BLaER1 (cell line): ENCODE measurements at regions not wholly inside any gene's neighbourhood (a gene's known extent, or its start where the extent isn't known, plus 50 kb on each side); places are given as distances from the start of the nearest gene placed in this dataset.
"Not testable (repeated sequence)": the region's sequence is repeated elsewhere in the genome, so short reads cannot be mapped to it uniquely, and the experiment has no call there.

Experiments used
- H3K27ac ChIP-seq: shearing (Covaris generic); formaldehyde crosslinking; 2 replicates; pipeline ENCODE4 v1.8.1; 2022
- H3K27me3 ChIP-seq: shearing (Covaris generic); formaldehyde crosslinking; 2 replicates; pipeline ENCODE4 v1.8.1; 2022
- H3K36me3 ChIP-seq: shearing (Covaris generic); formaldehyde crosslinking; 2 replicates; pipeline ENCODE4 v1.8.1; 2022
- H3K4me1 ChIP-seq: shearing (Covaris generic); formaldehyde crosslinking; 2 replicates; pipeline ENCODE4 v1.8.1; 2022
- H3K4me2 ChIP-seq: shearing (Covaris generic); formaldehyde crosslinking; 2 replicates; pipeline ENCODE4 v1.8.1; 2022
- H3K4me3 ChIP-seq: shearing (Covaris generic); formaldehyde crosslinking; 2 replicates; pipeline ENCODE4 v1.8.1; 2022
- H3K9ac ChIP-seq: shearing (Covaris generic); formaldehyde crosslinking; 2 replicates; pipeline ENCODE4 v1.8.1; 2022
- H3K9me3 ChIP-seq: shearing (Covaris generic); formaldehyde crosslinking; 2 replicates; pipeline ENCODE4 v1.8.1; 2022
- H4K20me1 ChIP-seq: shearing (Covaris generic); formaldehyde crosslinking; 2 replicates; pipeline ENCODE4 v1.8.1; 2022
- Cebpa-rat ChIP-seq: shearing (Covaris generic); IDR thresholded peaks from 2 replicates; pipeline ENCODE4 v1.8.1; 2022

DNA sequence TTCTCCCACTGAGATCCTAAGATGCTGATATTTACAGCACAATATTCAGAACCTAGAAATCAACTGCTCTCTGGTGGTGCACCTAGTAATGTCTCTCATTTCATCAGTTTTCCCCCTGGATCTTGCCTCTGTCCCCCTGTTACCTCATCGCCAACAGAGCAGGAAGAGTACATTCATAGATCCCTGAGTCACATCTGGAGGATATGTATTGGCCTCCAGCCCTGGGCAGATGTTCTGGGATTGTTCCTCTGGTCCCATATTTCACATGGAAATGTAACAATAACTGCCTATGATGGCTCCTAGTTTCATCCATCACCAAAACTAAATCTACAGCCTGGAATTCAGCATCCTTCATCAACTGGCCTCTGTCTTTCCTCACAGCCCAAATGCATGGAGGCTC lies 278.8 kb upstream of the SLC14A2 start:
- TF ChIP-seq Cebpa-rat: no peak
- no peaks in the 10 kb centered on the region for H3K27me3 ChIP-seq

GRCh38 chr18:45337477-45337876 lies 277.8 kb upstream of the SLC14A2 start:
- Histone ChIP-seq H3K4me2 (no peak overlapping the region), H3K27me3 (no peaks in the 10 kb centered on the region), H3K4me3 (no peak overlapping the region), H3K27ac (no peak overlapping the region), H4K20me1 (no peaks in the 10 kb centered on the region), H3K9me3 (no peaks in the 10 kb centered on the region), H3K4me1 (peaks cover 5% of the 10 kb centered on the region; the same call in 1 of the 2 replicates), H3K9ac (no peak overlapping the region), H3K36me3 (no peaks in the 10 kb centered on the region)
- no peak for TF ChIP-seq Cebpa-rat

More for the DNA sequence above, 278.8 kb upstream of the SLC14A2 start:
- Histone ChIP-seq H3K4me2 (no peak overlapping the region), H3K4me3 (no peak overlapping the region), H3K27ac (no peak overlapping the region), H3K9me3 (no peaks in the 10 kb centered on the region), H3K36me3 (no peaks in the 10 kb centered on the region), H3K9ac (no peak overlapping the region), H3K4me1 (peaks cover 5% of the 10 kb centered on the region; the same call in 1 of the 2 replicates), H4K20me1 (no peaks in the 10 kb centered on the region)

DNA sequence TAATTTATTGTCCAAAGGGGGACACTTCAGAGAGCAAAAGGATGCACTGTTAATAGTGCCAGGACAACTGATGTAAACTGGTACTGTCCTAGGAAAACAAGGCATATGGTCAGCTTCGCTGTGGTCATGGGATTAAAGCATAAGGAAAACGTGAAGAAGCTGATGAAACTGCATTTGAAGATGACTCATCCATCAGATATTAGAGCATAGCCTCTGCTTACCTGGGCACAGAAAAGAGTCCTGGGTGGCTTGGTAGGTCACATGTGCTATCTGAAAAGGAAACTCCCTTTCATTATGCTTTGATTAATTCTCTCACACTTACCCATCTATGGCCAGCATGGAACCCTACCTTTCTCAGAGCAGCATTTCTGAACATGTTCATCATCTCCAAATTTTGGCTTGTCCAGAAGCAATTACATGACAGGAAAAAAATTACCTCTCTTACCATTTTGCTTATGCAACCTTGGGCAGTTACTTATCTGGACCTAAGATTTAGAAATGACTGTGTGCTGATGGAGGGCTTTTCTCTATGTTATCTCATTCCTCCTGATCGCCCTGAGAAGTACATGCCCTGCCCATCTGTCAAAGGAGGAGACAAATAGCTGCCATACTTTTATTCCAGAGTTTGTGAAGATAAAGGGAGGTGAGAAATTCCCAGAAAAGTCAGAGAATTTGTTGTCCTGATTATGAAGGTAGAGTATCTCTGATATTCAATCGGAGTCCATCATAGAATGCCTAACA lies 275.3 kb upstream of the SLC14A2 start:
- Histone ChIP-seq H3K4me3 (no peak overlapping the region), H3K9me3 (no peaks in the 10 kb centered on the region), H3K4me1 (no peaks in the 10 kb centered on the region), H4K20me1 (no peaks in the 10 kb centered on the region), H3K27me3 (no peaks in the 10 kb centered on the region), H3K4me2 (no peak overlapping the region), H3K36me3 (no peaks in the 10 kb centered on the region), H3K27ac (no peak overlapping the region), H3K9ac (no peak overlapping the region)
- TF ChIP-seq Cebpa-rat: no peak

DNA sequence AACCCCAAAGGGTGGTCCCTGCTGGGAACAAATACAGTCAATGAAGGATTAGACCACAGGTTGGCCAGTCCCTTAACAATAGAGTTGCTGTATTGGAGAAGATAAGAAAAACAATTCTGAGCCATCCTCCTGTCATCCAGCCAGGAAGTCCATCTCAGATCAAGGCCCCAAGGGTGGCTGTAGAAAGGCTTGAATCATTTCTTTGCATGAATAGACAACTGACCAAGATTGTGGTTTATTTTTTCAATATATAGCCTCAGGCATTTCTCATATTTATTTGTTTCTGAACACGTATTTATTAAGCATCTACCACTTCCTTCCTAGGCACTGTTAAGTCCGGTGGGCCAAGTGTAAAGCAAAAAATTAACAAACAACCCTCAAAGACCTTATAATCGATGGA lies 274.4 kb upstream of the SLC14A2 start:
- H3K4me1 ChIP-seq: no peaks in the 10 kb centered on the region
- no peaks in the 10 kb centered on the region for H3K27me3 ChIP-seq
- no peak overlapping the region for H3K27ac ChIP-seq
- TF ChIP-seq Cebpa-rat: no peak
- H3K9me3 ChIP-seq: no peaks in the 10 kb centered on the region
- H4K20me1 ChIP-seq: no peaks in the 10 kb centered on the region
- H3K36me3 ChIP-seq: no peaks in the 10 kb centered on the region
- no peak overlapping the region for H3K4me2 ChIP-seq
- no peak overlapping the region for H3K4me3 ChIP-seq
- H3K9ac ChIP-seq: no peak overlapping the region

DNA sequence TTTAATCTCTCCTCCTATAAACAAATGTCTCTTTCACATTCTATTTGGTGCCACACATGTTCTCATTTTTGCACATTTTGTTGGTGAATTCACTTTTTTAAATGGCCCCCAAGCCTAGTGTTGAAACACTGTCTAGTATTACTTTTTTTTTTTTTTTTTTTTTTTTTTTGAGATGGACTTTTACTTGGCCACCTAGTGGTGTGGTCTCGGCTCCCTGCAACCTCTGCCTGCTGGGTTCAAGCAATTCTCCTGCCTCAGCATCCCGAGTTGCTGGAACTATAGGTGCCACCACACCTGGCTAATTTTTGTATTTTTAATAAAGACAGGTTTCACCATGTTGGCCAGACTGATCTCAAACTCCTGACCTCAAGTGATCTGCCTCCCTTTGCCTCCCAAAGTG lies 273.8 kb upstream of the SLC14A2 start:
- Histone ChIP-seq H3K4me1 (no peaks in the 10 kb centered on the region), H3K4me2 (no peak overlapping the region), H3K4me3 (no peak overlapping the region), H3K9me3 (no peaks in the 10 kb centered on the region), H3K36me3 (no peaks in the 10 kb centered on the region), H3K27ac (no peak overlapping the region), H3K9ac (no peak overlapping the region), H3K27me3 (no peaks in the 10 kb centered on the region), H4K20me1 (no peaks in the 10 kb centered on the region)
- no peak for TF ChIP-seq Cebpa-rat

GRCh38 chr18:45342166-45342565 lies 273.1 kb upstream of the SLC14A2 start:
- Histone ChIP-seq H3K4me3 (no peak overlapping the region), H3K36me3 (no peaks in the 10 kb centered on the region), H4K20me1 (no peaks in the 10 kb centered on the region), H3K27ac (no peak overlapping the region), H3K4me2 (no peak overlapping the region), H3K9me3 (no peaks in the 10 kb centered on the region), H3K4me1 (no peaks in the 10 kb centered on the region), H3K9ac (no peak overlapping the region), H3K27me3 (no peaks in the 10 kb centered on the region)
- no peak for TF ChIP-seq Cebpa-rat

DNA sequence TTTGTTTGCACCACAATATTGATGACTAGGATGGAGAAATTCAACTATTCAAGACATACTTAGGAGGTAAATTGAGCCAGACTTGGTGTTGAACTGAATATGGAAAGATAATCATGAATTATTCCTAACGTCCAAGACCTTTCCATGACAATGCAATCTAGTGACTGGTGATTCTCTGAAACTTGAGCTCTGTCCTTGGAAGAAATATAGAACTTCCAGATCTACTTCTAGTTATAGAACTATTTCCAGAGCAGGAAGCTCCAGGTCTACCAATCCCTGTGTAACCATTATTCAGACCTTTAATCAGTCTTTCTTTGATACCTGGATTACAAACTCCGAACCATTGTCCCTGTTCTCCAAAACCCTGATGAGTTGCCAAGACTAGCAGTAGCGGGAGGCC lies 272.6 kb upstream of the SLC14A2 start:
- Histone ChIP-seq H3K4me3 (no peak overlapping the region), H3K36me3 (no peaks in the 10 kb centered on the region), H3K27me3 (no peaks in the 10 kb centered on the region), H3K4me2 (no peak overlapping the region), H3K27ac (no peak overlapping the region), H3K4me1 (no peaks in the 10 kb centered on the region), H4K20me1 (no peaks in the 10 kb centered on the region), H3K9me3 (no peaks in the 10 kb centered on the region), H3K9ac (no peak overlapping the region)
- TF ChIP-seq Cebpa-rat: no peak

DNA sequence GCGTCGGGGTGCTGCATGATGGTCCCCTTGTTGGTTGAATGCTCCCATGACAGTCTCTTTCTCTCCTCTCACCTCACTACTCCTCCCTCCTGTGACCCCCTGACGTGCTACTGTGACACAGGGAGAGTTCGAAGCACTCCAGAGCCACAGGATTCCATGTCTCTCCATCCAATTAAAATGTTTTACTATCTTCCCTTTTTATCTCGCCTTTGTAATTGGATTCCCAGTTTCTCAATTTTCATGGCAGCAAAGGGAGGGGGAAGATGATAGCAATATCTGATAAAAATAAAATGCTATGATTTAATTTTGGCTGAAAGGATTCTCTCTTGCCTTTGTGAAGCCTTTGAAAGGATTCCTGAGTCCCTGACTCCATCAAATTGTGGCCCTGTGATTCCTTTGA lies 271.9 kb upstream of the SLC14A2 start:
- Histone ChIP-seq H4K20me1 (no peaks in the 10 kb centered on the region), H3K9me3 (no peaks in the 10 kb centered on the region)

GRCh38 chr18:45344680-45345079 lies 270.6 kb upstream of the SLC14A2 start:
- not testable (repeated sequence) for H3K4me3 ChIP-seq, H3K4me1 ChIP-seq, H3K27ac ChIP-seq, H3K27me3 ChIP-seq, H4K20me1 ChIP-seq, H3K4me2 ChIP-seq, H3K9ac ChIP-seq, H3K9me3 ChIP-seq, H3K36me3 ChIP-seq

More for the DNA sequence above, 271.9 kb upstream of the SLC14A2 start:
- no peak overlapping the region for H3K4me3 ChIP-seq
- TF ChIP-seq Cebpa-rat: no peak
- H3K36me3 ChIP-seq: no peaks in the 10 kb centered on the region
- no peaks in the 10 kb centered on the region for H3K4me1 ChIP-seq
- H3K27ac ChIP-seq: no peak overlapping the region
- no peak overlapping the region for H3K4me2 ChIP-seq
- no peaks in the 10 kb centered on the region for H3K27me3 ChIP-seq
- H3K9ac ChIP-seq: no peak overlapping the region

DNA sequence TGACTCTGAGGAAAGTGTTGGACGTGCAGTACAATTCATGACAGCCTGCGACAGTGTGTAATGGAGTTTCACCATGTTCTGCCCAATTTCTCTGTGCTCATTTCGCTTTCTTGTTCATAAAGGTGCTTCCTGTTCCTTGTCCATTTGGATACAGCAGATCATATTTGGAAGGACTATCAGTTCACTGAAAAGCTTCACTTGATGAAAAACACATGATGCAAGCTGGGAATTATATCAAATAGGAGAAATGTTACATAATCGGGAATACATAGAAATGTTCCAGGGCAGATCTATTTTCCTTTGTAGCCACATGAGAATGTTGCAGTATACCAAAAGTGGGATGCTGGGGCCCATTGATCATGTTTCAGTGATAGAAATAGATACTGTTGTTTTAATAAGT lies 266.3 kb upstream of the SLC14A2 start:
- no peak overlapping the region for H3K4me3 ChIP-seq
- H3K36me3 ChIP-seq: no peaks in the 10 kb centered on the region
- H3K9ac ChIP-seq: no peak overlapping the region
- no peak overlapping the region for H3K4me2 ChIP-seq
- TF ChIP-seq Cebpa-rat: no peak
- no peaks in the 10 kb centered on the region for H3K4me1 ChIP-seq
- H3K27me3 ChIP-seq: no peaks in the 10 kb centered on the region
- H3K9me3 ChIP-seq: no peaks in the 10 kb centered on the region
- no peak overlapping the region for H3K27ac ChIP-seq
- no peaks in the 10 kb centered on the region for H4K20me1 ChIP-seq

- H3K4me2 ChIP-seq: no peak overlapping the region
- H3K36me3 ChIP-seq: no peaks in the 10 kb centered on the region
- no peak overlapping the region for H3K4me3 ChIP-seq
- H3K4me1 ChIP-seq: no peaks in the 10 kb centered on the region
- no peaks in the 10 kb centered on the region for H3K27me3 ChIP-seq
- no peak overlapping the region for H3K27ac ChIP-seq
- H3K9ac ChIP-seq: no peak overlapping the region
- H4K20me1 ChIP-seq: no peaks in the 10 kb centered on the region
- no peak for TF ChIP-seq Cebpa-rat
- no peaks in the 10 kb centered on the region for H3K9me3 ChIP-seq
Observed at GRCh38 chr18:45349467-45349866, 265.8 kb upstream of the SLC14A2 start.
